ENCODE measurements at regions not wholly inside any gene's neighbourhood (a gene's known extent, or its start where the extent isn't known, plus 50 kb on each side); places are given as distances from the start of the nearest gene placed in this dataset.

DNA sequence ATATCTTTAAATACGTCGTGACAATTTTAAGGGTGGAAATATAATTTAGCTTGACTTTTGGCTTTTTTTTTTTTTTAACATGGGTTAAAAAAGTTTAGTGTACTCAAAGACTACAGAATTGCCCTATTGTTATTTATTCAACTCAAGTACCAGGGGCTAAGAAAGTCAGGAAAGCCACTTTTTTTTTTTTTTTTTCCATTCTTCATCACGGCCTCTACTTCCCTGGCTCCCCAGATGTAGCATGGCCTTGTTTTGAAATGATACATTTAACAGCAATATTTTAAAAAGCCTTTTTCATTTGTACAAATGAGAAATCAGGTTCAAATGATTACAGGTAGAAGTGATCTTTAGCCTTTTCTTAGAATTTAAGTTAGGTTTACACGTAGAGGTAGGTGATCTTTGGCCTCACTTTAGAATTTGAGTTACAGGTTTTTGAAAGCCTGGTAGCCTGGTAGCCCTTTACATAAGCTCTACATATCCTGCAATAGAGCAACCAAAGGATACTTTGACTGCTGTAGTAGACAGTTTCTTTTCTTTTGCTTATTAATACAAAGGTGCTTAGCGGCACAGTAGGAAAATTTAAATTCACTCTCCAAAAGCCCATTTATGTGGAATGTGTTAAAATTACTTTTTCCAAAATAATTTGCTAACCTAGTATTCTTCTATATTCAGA lies 160.5 kb upstream of the MMS22L start:
- no peak for DNase-seq (ENCODE audit: low read depth, low spot score)
- TF ChIP-seq, protein P1, sequence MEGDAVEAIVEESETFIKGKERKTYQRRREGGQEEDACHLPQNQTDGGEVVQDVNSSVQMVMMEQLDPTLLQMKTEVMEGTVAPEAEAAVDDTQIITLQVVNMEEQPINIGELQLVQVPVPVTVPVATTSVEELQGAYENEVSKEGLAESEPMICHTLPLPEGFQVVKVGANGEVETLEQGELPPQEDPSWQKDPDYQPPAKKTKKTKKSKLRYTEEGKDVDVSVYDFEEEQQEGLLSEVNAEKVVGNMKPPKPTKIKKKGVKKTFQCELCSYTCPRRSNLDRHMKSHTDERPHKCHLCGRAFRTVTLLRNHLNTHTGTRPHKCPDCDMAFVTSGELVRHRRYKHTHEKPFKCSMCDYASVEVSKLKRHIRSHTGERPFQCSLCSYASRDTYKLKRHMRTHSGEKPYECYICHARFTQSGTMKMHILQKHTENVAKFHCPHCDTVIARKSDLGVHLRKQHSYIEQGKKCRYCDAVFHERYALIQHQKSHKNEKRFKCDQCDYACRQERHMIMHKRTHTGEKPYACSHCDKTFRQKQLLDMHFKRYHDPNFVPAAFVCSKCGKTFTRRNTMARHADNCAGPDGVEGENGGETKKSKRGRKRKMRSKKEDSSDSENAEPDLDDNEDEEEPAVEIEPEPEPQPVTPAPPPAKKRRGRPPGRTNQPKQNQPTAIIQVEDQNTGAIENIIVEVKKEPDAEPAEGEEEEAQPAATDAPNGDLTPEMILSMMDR (IDR thresholded peaks at IDR 0.05; ENCODE audit: insufficient read depth, low read length, missing control alignments): no peak
- no peak overlapping the region for H3K4me3 ChIP-seq (ENCODE audit: low read depth, low read length)
- ChIA-PET CTCF (no interaction called here), POLR2A (no interaction called here)

DNA sequence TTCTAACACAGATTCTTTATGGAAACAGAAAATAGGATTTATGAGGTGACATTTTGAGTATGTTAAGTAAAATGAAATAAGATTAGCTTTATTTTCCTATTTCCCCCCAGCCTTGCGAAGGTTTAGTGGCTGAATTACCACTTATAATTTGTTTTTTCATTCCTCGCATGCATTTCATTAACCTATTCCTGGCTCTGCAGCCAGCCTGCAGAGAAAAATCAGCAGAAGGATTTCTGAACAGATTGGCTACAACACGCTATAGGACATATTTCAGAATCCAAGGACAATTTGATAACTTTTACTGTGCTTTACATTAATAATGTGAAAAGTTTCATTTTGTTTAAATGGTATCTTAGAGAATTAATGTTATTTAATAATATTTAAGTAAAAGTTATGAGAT lies 162.4 kb upstream of the MMS22L start:
- ChIA-PET CTCF (no interaction called here), POLR2A (no interaction called here)
- no peak for DNase-seq (ENCODE audit: low read depth, low spot score)
- no peak overlapping the region for H3K4me3 ChIP-seq (ENCODE audit: low read depth, low read length)
- TF ChIP-seq, protein P1 (IDR thresholded peaks at IDR 0.05; ENCODE audit: insufficient read depth, low read length, missing control alignments): no peak

DNA sequence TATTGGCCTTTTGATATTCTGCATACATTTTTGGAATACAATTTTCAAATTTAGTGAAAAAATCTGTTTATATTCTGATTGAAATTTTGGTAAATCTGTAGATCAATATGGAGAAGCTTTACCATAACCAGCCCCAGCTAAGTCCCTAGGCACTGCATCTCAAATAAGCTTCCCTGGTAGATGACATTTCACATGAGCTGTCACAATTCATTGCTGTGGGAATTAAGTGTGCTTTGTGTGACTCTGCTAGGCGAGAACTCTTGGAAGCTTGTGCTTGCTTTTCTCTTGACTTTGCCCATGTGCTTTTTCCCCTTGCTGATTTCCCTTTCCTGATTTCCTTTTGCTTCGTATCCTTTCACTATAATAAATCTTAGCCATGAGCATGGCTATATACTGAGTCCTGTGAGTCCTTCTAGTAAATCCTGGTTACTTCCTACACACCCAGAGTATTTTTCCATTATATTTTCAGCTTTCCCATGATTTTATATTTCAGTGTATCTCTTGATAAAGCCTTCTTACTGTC lies 166.5 kb upstream of the MMS22L start:
- TF ChIP-seq, protein P1 (IDR thresholded peaks at IDR 0.05; ENCODE audit: insufficient read depth, low read length, missing control alignments): no peak
- ChIA-PET CTCF (interaction anchor here (0.7 to 1.5 kb wide), 2 partner anchors 9 to 12 kb away, joined by 3 read pairs; no protein-coding TSS in a partner anchor), POLR2A (no interaction called here)
- no peak overlapping the region for H3K4me3 ChIP-seq (ENCODE audit: low read depth, low read length)
- no peak for DNase-seq (ENCODE audit: low read depth, low spot score)

DNA sequence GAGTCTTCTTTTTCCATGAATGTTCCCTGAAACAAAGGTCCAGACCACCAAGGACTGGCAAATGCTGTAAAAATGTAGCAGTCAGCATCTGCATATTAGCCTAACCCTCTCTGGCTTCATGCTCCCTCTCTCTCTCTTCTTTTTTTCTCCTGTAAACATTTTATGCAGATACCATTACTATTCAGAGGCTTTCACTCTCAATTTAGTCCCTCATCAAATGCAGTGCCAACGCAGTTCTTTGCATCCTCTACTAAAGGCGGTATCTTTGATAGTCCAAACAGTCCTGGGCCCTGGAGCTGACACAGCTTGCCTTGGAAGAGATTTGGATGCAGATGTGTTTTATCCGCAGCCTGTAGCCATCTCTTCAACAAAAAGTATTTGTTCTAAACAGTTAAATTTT lies 167.1 kb upstream of the MMS22L start:
- DNase-seq (ENCODE audit: low read depth, low spot score): no peak
- CTCF ChIA-PET: interaction anchor here (1.5 kb wide), 1 partner anchor 10 kb away, joined by 3 read pairs; no protein-coding TSS in a partner anchor
- no peak overlapping the region for H3K4me3 ChIP-seq (ENCODE audit: low read depth, low read length)
- TF ChIP-seq, protein P1 (IDR thresholded peaks at IDR 0.05; ENCODE audit: insufficient read depth, low read length, missing control alignments): no peak
- POLR2A ChIA-PET: no interaction called here

DNA sequence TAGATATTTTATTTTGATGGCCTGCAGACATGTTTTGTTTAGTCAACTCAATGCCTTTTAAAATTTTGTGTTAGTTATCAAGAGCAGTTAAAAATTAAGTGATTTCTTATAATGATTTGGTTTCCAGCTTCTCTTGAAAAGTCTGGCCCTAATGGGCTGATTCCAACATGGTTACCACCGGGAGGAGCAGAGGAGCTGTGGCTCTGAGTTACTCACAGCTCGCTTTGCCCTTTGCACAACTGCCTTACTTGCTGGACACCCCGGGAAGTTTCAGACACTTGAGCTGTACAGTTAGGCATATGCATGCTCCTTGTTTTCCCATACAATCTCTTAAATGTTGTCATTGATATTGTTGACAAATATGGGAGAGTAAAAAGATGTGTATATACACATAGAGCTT lies 173.1 kb upstream of the MMS22L start:
- POLR2A ChIA-PET: no interaction called here
- TF ChIP-seq, protein P1 (IDR thresholded peaks at IDR 0.05; ENCODE audit: insufficient read depth, low read length, missing control alignments): no peak
- no peak overlapping the region for H3K4me3 ChIP-seq (ENCODE audit: low read depth, low read length)
- CTCF ChIA-PET: no interaction called here
- DNase-seq (ENCODE audit: low read depth, low spot score): no peak

DNA sequence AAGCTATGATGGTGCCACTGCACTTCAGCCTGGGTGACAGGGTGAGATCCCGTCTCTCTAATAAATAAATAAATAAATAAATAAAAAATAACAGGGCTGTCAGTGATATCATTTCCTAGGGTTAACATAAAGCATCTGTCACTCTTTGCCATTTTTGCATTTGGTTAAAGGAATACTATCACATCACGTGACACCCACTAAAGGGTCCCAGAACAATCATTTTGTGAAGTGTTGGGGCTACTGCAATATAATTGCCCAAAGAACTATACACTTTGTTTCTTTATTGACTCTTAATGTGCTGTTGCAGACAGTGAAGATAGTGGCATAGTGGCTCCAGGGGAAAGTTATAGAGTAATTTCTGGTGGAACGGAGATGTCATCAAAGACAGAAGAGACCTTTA lies 176.5 kb upstream of the MMS22L start:
- TF ChIP-seq, protein P1 (IDR thresholded peaks at IDR 0.05; ENCODE audit: insufficient read depth, low read length, missing control alignments): no peak
- ChIA-PET CTCF (no interaction called here), POLR2A (no interaction called here)
- H3K4me3 ChIP-seq (ENCODE audit: low read depth, low read length): no peak overlapping the region
- no peak for DNase-seq (ENCODE audit: low read depth, low spot score)
